GM18951 (cell line): ENCODE measurements at regions not wholly inside any gene's neighbourhood (a gene's known extent, or its start where the extent isn't known, plus 50 kb on each side); places are given as distances from the start of the nearest gene placed in this dataset.

Experiments used
- POLR2A ChIP-seq: IDR thresholded peaks from 4 replicates; pipeline ENCODE4 v1.6.1; 2011; ENCODE audit warnings: mild to moderate bottlenecking; ENCODE audit not compliant: insufficient read length, insufficient read depth; ENCODE audit errors: extremely low read depth
- in situ Hi-C: fragments of 300-500 bp; cut with MboI; formaldehyde crosslinking; loops from one replicate; pipeline ENCODE4 v1.12.0; 2022; ENCODE audit warnings: low sequenced_read_pairs, mixed read lengths, inconsistent platforms; ENCODE audit not compliant: unreplicated experiment

- in situ Hi-C loops: no loop called here
- no peak for TF ChIP-seq POLR2A
These were observed 343.5 kb downstream of the RFPL4B start for GRCh38 chr6:112690497-112691202.

GRCh38 chr6:112691289-112691688 lies 344.2 kb downstream of the RFPL4B start:
- in situ Hi-C loops: no loop called here
- no peak for TF ChIP-seq POLR2A

GRCh38 chr6:112695001-112695400 lies 347.9 kb downstream of the RFPL4B start:
- in situ Hi-C loops: no loop called here
- no peak for TF ChIP-seq POLR2A

DNA sequence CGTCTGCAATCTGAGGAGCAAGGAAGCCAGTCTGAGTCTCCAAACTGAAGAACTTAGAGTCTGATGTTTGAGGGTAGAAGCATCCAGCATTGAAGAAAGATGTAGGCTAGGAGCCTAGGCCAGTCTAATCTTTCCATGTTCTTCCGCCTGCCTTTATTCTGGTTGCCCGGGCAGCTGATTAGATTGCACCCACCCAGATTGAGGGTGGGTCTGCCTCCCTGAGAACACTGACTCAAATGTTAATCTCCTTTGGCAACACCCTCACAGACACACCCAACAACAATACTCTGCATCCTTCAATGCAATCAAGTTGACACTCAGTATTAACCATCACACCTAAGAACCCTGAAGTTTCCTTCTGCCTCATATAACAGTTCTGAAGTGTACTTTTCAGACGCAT lies 350.1 kb downstream of the RFPL4B start:
- TF ChIP-seq POLR2A: no peak
- in situ Hi-C loops: no loop called here

GRCh38 chr6:112701201-112701600 lies 354.1 kb downstream of the RFPL4B start:
- in situ Hi-C loops: no loop called here
- no peak for TF ChIP-seq POLR2A

GRCh38 chr6:112710710-112711109 lies 363.6 kb downstream of the RFPL4B start:
- TF ChIP-seq POLR2A: no peak
- in situ Hi-C loops: no loop called here

GRCh38 chr6:112713402-112713801 lies 366.3 kb downstream of the RFPL4B start:
- in situ Hi-C loops: no loop called here
- TF ChIP-seq POLR2A: no peak

DNA sequence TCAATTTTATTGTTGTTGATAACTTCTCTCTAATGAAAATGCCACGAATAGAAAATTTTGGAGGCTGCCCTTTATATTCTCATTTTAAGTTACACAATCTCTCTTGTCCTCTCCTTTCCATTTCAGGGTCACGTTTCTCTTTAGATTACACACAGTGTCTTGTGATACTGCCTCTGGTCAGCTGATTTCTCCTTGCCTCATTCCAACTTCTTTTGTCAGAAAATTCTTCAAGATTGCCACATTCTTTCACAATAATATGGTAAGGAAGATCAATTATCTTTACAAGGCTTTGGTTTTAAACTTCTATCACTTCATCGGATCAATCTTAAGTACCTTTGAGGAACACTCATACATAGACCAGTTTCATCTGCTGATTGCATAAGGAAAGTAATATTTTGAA lies 370.3 kb downstream of the RFPL4B start:
- in situ Hi-C loops: no loop called here
- TF ChIP-seq POLR2A: no peak

- in situ Hi-C loops: no loop called here
- no peak for TF ChIP-seq POLR2A
These were observed 370.7 kb downstream of the RFPL4B start for GRCh38 chr6:112717856-112718255.

DNA sequence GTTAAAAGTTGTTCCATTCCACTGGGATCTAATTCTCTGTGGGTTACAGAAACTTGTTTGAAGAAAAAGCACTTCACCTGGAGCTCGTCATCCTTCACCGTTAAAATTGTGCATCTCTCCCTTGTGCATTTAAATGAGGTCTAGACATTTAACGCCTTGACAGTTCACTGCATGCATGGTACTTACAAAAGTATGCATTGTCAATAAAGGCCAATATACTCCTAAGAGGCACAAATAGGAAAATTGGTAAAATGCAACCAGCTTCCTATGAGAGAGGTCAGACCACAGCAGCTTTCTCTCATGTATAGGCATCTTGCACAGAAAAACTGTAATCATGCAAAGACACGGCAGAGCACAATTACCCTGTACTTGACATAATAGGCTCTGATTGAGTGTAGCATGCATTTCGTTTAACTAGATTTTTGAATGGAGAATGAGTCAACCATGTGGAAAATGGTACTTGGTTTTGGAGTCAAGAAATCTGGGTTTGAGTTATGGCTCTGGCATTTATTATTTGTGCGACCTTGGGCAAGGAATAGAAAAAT lies 378.5 kb downstream of the RFPL4B start:
- no peak for TF ChIP-seq POLR2A
- in situ Hi-C loops: no loop called here

DNA sequence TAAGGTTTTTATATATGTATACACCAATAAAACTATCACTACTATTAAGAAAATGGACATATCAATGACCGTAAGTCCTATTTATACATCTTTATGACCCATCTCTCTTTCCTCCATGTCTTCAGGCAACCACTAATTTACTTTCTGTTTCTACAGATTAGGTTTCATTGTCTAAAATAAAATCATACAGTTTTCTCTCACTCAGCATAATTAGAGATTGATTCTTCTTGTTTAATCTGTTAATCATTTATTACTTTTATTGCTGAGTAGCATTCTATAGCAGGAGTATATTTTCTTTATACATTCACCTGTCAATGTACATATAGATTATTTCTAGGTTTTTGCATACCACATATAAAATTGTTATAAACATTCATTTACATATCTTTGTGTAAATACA lies 388.0 kb downstream of the RFPL4B start:
- no peak for TF ChIP-seq POLR2A
- in situ Hi-C loops: no loop called here

- in situ Hi-C loops: no loop called here
- no peak for TF ChIP-seq POLR2A
These were observed 392.6 kb downstream of the RFPL4B start for GRCh38 chr6:112739766-112740165.

DNA sequence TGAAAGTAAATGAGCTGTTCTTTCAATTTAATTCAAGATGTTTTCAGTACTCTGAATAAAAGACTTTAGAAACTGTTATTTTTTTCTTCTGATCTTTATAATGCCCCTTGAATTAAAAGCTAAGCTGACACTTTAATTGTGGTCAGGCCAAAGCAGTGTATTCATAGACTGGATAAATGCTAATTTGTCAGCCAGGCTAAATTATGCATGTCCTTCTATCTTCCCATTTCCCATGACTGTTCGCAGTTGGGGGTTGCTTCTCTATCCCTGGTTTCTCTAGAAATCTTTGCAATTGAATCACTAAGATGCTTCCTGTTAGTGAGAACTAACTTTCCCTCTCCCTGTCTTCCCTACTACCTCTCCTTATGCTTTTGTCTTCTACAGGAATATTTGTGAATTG lies 396.2 kb downstream of the RFPL4B start:
- in situ Hi-C loops: no loop called here
- TF ChIP-seq POLR2A: no peak

GRCh38 chr6:112744827-112745226 lies 397.7 kb downstream of the RFPL4B start:
- TF ChIP-seq POLR2A: no peak
- in situ Hi-C loops: no loop called here
